ENCODE measurements at regions not wholly inside any gene's neighbourhood (a gene's known extent, or its start where the extent isn't known, plus 50 kb on each side); places are given as distances from the start of the nearest gene placed in this dataset.
"Not testable (repeated sequence)": the region's sequence is repeated elsewhere in the genome, so short reads cannot be mapped to it uniquely, and the experiment has no call there.

GRCh38 chr6:134665029-134665723 lies 284.7 kb downstream of the ALDH8A1 start:
- no peak for DNase-seq

DNA sequence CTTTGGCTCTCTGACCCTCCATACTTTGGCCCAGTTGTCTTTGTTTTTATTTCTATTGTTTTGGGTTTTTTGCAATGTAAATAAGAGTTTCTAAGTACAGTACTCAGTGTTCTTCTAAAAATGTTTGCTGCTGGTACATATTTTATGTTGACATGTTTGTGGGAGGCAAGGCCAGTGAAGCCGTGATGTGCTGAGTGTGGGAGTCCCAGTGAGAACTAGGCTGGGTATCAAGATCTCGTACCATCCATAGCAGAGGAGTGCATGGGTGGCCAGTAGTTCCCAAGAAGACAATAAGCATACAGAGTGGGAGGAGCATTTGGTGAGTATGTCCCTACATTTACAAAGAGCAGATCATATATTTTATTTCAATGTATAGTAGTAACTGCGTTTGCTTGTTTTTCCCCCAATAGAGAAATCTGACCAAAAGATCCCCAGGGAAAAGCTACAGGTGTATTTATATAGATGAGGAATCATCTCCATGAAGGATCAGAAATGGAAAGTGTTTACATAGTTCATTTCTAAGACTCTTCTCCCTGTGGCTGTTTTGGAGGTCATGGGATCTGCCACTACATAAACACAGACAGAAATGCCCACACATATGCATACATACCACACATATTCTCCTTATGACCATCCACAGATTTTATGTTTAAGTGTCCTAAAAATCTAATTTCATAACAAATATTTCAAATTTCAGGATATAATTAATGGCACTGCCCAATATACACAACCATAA lies 285.9 kb downstream of the ALDH8A1 start:
- DNase-seq, result no peak

- no peak for DNase-seq
Measured at GRCh38 chr6:134663356-134663755, 286.5 kb downstream of the ALDH8A1 start.

GRCh38 chr6:134662077-134662700 lies 287.7 kb downstream of the ALDH8A1 start:
- no peak for DNase-seq

- DNase-seq, result not testable (repeated sequence)
Measured at GRCh38 chr6:134659885-134660284, 290.0 kb downstream of the ALDH8A1 start.

- DNase-seq, result no peak
Measured at GRCh38 chr6:134658596-134658995, 291.3 kb downstream of the ALDH8A1 start.

DNA sequence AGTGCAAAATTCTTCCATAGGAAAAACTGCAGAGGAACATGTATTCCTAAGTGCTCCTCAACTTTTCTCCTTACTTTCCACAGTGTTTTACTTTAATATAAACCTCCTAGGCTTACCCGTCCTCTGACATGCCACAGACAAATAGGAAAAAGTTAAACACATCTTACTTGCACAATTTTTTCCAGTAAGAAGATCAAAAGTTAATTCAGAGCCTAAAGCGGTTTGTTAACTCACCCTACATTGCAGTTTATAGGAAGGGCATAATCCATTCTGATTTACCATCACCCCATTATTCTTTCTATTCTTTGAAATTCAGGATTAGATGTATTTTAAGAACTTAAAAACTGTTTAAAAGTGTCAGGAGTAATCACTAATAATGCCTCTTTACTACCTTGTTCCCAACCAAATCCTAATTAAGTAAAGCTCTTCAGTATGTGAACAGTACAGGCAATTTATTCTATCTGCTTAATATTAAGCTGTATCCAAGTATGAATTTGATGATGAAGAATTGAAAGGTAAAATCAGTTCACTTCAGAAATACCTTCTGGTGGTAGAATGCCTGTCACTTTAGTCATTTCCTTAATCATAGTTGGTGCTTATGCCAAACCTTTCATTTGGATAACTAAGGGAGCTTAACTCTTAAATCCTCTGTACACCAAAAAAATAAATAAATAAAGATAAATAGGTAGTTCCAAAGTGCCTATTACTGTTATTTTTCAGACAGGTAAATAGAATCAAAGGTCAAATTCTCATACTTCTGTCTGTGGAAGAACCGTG lies 292.0 kb downstream of the ALDH8A1 start:
- DNase-seq, result no peak

DNA sequence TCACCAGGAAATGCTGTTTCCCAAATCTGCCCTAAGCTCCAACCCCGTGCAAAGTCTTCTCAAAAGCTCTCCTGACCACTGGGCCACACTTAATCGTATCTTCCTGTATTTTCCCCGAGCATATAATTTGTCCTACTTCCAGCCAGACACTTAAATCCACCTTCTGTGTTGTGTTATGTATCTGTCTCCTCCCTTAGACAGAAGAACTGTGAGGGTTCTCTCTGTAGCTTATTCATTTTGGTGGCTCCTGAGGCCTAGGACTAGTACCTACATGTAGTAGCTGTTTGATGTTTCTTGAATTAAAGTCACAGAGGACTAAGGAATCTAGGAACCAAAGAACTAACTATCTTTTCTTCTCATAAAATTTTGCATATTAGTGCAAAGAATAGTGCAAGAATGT lies 292.6 kb downstream of the ALDH8A1 start:
- no peak for DNase-seq

DNA sequence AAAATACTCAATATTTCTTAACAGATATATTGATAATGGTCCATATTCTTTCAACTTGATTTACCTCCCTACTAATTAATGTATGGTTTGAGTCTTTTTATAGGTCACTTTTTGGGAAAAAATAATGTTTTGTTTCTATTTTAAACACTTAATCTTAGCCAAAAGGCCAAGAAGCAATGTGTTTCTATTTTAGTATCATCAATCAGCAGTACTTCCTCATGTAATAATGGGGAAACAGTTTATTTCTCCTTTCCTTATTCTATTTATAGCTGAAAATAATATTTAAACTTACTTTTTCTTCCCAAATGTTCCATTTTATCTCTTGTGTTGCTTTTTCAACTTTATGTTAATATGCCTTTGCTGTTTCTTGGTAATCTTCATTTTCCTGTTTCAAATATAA lies 295.1 kb downstream of the ALDH8A1 start:
- no peak for DNase-seq

DNA sequence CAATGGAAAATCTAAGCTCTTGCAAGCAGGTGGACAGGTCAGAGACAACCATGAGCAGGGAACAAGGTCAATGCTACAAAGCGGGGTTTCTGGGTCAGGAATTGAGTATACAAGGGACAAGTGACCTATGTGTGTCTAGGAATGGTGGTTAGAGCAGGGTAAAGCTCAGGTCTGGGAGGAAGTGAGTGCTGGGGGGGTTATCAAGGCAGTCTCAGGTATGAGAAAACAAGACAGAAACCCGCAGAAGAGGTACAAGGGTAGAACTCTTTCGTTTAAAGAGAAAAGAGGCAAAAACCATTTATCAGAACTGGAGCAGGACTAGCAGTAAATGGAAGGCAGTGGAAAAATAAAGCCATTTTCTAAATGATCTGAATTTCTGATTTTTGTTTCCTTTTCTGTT lies 298.4 kb downstream of the ALDH8A1 start:
- DNase-seq, result no peak

DNA sequence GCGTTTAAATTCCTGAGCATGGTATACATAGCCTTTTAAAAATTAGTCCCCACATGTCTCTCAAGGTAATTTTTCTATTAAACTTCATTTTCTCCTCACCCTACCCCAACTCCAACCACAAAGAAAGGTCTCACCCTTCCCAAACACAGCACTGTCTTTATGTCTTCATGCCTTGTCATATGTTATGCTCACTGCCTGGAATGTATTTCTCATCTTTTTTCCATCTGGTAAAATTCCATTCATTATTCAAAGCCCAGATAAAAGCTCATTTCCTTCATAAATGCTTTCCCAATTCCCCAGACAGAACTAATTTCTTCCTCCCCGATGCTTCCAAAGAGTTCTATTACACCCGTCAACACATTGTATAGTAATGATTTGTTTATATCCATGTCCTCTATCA lies 302.0 kb downstream of the ALDH8A1 start:
- DNase-seq, result no peak

DNA sequence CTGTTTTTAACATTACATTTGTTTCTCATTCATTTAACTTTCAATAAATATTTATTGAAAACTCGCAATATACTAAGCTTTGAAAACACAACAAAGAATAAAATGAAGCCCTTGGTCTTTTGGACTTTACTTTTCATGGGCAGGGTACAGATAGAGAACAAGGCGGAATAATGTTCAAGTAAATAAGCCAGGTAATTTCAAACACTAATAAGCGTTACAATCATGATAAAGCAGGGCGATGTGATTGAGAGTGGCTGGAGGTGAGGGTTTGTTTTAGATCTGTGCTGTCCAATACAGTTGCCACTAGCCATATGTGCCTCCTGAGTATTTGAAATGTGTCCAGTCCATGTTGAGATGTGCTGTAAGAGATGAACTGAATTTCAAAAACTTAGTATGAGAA lies 307.1 kb downstream of the ALDH8A1 start:
- DNase-seq, result no peak

DNA sequence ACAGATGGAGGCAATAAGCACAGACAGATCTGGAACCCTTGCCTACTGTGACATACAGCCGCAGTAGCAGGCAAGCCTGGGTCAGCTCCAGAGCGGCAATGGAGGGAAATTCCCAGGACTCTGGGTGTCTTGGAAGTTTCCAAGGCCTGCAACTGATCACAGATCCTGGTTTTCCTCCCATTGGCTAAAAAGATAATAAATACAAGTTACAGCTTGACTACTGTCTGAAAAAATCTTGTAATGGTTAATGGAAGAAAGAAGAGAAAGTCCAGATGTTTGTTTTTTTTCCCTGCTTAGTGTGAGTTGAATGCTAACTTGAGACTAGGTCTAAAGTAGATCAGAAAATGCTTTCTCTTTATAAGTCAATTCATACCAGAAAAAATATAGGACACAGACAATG lies 307.6 kb downstream of the ALDH8A1 start:
- no peak for DNase-seq

DNA sequence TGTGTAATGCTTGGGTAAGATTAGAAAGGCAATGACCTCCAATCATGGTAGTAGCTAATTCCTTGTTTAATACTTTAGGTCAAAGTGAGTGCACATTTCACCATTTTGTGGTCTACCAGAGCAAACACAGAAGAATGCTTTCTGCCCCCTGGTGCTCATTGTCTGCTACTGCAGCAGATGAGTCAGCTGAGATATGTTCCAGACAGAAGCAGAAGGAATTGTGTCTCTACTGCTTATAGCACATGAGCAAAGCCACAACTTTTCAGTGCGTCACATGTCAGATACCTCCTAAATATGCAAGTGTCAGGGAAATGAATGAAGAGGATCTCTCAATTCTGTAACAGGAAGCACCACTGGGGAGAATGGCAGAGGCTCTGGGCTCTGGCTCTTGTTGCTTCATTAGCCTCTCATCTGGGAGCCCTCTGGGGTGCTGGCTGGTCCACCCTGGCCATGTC lies 308.9 kb downstream of the ALDH8A1 start:
- DNase-seq, result peak; percentile 61 to 78

GRCh38 chr6:134640229-134640628 lies 309.7 kb downstream of the ALDH8A1 start:
- DNase-seq, result no peak

DNA sequence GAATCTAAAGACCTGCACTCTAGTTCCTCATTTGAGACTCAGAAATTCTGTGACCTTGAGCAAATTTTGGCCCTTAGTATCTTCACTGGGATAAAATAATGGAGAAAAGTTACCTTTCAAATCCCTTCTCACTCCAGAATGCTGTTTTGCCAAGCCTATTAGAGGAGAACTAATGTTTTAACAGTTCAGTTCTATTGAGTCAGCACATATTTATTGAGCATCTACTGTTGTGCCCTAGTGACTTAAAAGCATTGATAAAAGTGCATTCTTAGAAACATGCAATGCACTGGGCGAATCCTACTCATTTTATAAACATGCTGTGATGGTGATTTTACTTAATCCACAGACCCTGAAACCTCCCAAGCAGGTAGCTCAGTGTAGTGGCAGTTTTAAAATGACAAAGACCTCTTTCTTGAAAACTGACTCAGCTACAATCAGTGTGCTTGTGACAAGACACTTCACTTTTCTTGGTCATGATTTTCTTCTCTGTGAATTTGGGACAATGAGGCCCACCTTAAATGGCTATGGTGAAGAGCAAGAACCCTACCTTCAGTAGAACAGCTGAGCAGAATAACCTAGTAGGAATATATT lies 312.0 kb downstream of the ALDH8A1 start:
- no peak for DNase-seq

GRCh38 chr6:134637282-134637681 lies 312.6 kb downstream of the ALDH8A1 start:
- DNase-seq, result no peak

DNA sequence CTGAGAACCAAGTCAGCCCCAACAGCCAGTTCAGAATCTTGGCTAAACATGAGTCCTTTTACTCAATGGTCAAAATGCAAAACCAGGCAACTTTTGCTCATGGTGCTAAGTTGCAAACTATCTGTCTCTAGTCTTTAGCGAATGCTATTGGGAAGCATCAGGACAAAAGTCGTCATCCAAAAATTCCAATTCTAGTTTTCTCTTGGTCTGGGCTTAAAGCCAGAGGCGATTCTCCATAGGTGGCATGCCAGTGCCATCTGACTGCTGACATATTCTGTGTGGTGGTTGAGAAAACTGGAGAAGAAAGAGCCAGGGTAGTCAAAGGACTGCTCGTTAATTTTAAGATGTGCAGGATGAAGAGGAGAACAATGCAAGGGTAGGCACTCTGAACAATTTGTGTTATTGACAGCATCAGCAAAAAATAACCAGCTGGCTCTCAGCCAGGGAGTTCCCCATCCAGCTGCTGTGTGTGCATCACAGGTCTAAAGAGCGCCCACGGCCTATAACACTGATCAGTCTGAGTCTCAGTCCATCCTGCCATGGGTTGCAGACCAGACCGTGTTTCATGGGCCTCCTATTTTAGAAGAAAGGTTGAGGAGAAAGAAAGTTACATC lies 313.6 kb downstream of the ALDH8A1 start:
- peak; percentile 22 to 47 for DNase-seq

- no peak for DNase-seq
Measured at GRCh38 chr6:134634966-134635365, 314.9 kb downstream of the ALDH8A1 start.

GRCh38 chr6:134634466-134634865 lies 315.4 kb downstream of the ALDH8A1 start:
- DNase-seq, result no peak

GRCh38 chr6:134632982-134633940 lies 315.3 kb upstream of the SGK1 start:
- DNase-seq, result peak; percentile 5 to 16

All from stimulated activated CD4-positive, alpha-beta T cell treated with anti-CD3 and anti-CD28 coated beads, Interleukin-4, amount 100 ng/mL, for 4 hours (primary cell).